ENCODE measurements at regions not wholly inside any gene's neighbourhood (a gene's known extent, or its start where the extent isn't known, plus 50 kb on each side); places are given as distances from the start of the nearest gene placed in this dataset.

DNA sequence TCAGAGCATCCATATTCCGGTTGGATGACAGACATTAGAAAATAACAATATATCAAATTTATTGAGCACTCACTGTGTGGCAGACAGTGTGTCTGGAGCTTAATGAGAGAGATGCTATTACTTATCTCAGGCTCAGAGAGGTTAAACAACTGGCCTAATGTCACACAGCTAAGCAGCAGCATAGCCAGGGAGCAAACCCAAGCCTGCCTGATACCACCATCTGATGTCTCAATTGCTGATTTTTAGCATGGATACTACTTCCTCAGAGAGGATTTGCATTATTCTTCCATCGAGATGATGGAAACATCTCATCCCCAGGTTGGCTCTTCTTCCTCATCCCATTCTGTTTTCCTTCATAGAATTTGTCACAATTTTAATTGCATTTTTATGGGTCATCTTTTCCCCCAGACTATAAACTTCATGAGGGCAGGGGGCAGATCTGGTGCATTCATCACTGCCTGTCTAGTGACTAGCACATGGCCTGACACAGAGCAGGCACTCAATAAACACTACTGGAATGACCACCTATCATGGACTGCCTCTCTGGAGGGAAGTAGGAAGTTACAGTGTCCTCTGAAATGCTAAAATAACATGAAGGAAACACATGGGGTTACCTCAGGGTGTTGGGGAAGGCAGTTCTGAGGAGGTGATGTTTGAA is 344.8 kb upstream of the CCL2 start:
- Histone ChIP-seq H3K4me3 (no peak overlapping the region), H3K4me1 (no peaks in the 10 kb centered on the region), H3K9me3 (no peaks in the 10 kb centered on the region), H3K27ac (no peak overlapping the region), H3K36me3 (no peaks in the 10 kb centered on the region), H3K27me3 (no peaks in the 10 kb centered on the region)
- DNase-seq = no peak
- WGBS, 2 donors (ENCODE audit: low coverage in 1 of 2) = 82 to 86% methylated on average over 2 of the region's 2 CpGs
- TF ChIP-seq, protein P1, sequence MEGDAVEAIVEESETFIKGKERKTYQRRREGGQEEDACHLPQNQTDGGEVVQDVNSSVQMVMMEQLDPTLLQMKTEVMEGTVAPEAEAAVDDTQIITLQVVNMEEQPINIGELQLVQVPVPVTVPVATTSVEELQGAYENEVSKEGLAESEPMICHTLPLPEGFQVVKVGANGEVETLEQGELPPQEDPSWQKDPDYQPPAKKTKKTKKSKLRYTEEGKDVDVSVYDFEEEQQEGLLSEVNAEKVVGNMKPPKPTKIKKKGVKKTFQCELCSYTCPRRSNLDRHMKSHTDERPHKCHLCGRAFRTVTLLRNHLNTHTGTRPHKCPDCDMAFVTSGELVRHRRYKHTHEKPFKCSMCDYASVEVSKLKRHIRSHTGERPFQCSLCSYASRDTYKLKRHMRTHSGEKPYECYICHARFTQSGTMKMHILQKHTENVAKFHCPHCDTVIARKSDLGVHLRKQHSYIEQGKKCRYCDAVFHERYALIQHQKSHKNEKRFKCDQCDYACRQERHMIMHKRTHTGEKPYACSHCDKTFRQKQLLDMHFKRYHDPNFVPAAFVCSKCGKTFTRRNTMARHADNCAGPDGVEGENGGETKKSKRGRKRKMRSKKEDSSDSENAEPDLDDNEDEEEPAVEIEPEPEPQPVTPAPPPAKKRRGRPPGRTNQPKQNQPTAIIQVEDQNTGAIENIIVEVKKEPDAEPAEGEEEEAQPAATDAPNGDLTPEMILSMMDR (IDR thresholded peaks at IDR 0.05) = no peak
- no peak for TF ChIP-seq POLR2A (IDR thresholded peaks at IDR 0.05)
- intact Hi-C loops (cut with DNase I; ENCODE audit: low total_unique reads) (no loop called here), in situ Hi-C loops (cut with MboI; ENCODE audit: low pct_ligation_motif_present in 1 of 4, low pct_unique_long_range_greater_than_20kb in 1 of 4, low sequenced_read_pairs in 3 of 4) (no loop called here)

DNA sequence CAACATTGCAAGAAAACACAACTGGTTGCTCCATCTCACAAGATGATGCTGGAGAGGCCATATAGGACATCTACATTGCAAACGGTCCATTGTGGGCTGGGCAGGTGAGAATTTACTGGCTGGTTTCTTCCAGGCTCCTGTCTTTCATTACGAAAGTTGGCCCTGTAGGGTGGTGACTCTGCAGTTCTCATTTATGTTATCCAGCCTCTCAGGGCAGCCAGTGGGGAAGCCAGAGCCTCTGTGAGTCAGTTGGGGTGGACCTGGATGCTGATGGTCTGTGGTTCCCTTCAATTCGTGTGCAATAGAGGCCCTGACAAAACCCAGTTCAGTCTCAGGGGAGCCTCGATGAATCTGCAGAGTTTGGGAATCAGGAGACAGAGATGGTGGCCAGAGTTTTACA is 341.0 kb upstream of the CCL2 start:
- TF ChIP-seq POLR2AphosphoS5 (IDR thresholded peaks at IDR 0.05) (no peak), EP300 (IDR thresholded peaks at IDR 0.05; ENCODE audit: low read depth) (no peak), POLR2A (IDR thresholded peaks at IDR 0.05) (no peak)
- TF ChIP-seq, protein P1 (IDR thresholded peaks at IDR 0.05) = no peak
- WGBS, 2 donors (ENCODE audit: low coverage in 1 of 2) = 72% methylated on average over 4 of the region's 4 CpGs; no CpG with 5 or more reads in 1 of the 2 donors
- in situ Hi-C loops (cut with MboI; ENCODE audit: low pct_ligation_motif_present in 1 of 4, low pct_unique_long_range_greater_than_20kb in 1 of 4, low sequenced_read_pairs in 3 of 4) = no loop called here
- H3K27ac ChIP-seq = no peak overlapping the region
- H3K4me3 ChIP-seq = no peak overlapping the region
- H3K36me3 ChIP-seq = no peaks in the 10 kb centered on the region
- no peaks in the 10 kb centered on the region for H3K4me1 ChIP-seq
- no peaks in the 10 kb centered on the region for H3K9me3 ChIP-seq
- H3K27me3 ChIP-seq = peaks cover 3% of the 10 kb centered on the region
- intact Hi-C loops (cut with DNase I; ENCODE audit: low total_unique reads) = no loop called here
- DNase-seq = no peak

DNA sequence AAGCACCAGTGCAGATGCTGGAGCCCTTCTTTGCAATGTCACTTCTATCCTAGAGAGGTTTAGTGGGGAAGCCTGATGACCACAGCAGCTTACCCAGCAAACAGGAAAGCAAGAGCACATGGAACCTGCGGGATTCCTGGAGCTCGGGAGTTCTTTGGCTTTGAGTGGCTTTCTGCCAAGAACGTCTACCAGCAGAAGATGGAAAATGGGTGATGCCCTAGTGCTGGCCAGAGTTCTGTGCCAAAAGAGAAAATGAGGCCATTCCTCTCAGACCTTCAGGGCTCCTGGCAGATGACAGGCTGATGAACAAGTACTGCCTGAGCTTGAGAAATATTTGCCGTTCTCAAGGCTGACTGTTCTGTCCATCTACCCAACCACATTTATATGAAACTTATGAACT is 332.1 kb upstream of the CCL2 start:
- intact Hi-C loops (cut with DNase I; ENCODE audit: low total_unique reads) = no loop called here
- H3K27me3 ChIP-seq = peaks cover 11% of the 10 kb centered on the region
- no peak overlapping the region for H3K27ac ChIP-seq
- no peak overlapping the region for H3K4me3 ChIP-seq
- 60 to 72% methylated on average over 1 to 4 of the region's 4 CpGs for WGBS, 2 donors (ENCODE audit: low coverage in 1 of 2)
- H3K4me1 ChIP-seq = no peaks in the 10 kb centered on the region
- H3K36me3 ChIP-seq = no peaks in the 10 kb centered on the region
- TF ChIP-seq POLR2A (IDR thresholded peaks at IDR 0.05) = no peak
- in situ Hi-C loops (cut with MboI; ENCODE audit: low pct_ligation_motif_present in 1 of 4, low pct_unique_long_range_greater_than_20kb in 1 of 4, low sequenced_read_pairs in 3 of 4) = no loop called here
- no peak for DNase-seq
- no peaks in the 10 kb centered on the region for H3K9me3 ChIP-seq

DNA sequence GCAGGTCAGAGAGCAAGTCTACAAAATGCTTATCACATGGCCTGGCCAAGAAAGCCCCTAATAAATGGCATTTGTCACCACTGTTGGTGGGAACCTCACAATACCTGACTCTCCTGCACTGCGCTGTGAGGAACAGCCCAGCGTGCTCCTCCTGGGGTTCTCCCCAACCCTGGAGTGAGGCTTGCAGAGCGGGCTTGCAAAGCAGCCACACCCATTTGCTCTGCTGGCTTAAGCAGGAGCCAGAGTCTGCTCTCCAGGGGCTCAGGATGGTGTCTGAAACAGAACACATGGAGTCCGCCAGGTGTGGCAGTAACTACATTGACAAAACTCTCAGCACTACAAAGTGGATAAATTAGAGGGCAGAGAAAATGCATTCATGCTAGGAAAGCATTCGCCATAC is 331.0 kb upstream of the CCL2 start:
- DNase-seq = no peak
- no peak overlapping the region for H3K27ac ChIP-seq
- TF ChIP-seq POLR2A (IDR thresholded peaks at IDR 0.05) (no peak), POLR2AphosphoS5 (IDR thresholded peaks at IDR 0.05) (no peak), EP300 (IDR thresholded peaks at IDR 0.05; ENCODE audit: low read depth) (no peak)
- TF ChIP-seq, protein P1 (IDR thresholded peaks at IDR 0.05) = no peak
- no peaks in the 10 kb centered on the region for H3K36me3 ChIP-seq
- no peaks in the 10 kb centered on the region for H3K9me3 ChIP-seq
- 78% methylated on average over 5 of the region's 5 CpGs; no CpG with 5 or more reads in 1 of the 2 donors for WGBS, 2 donors (ENCODE audit: low coverage in 1 of 2)
- intact Hi-C loops (cut with DNase I; ENCODE audit: low total_unique reads) = no loop called here
- in situ Hi-C loops (cut with MboI; ENCODE audit: low pct_ligation_motif_present in 1 of 4, low pct_unique_long_range_greater_than_20kb in 1 of 4, low sequenced_read_pairs in 3 of 4) = no loop called here
- H3K4me3 ChIP-seq = no peak overlapping the region
- H3K27me3 ChIP-seq = peaks cover 8% of the 10 kb centered on the region
- H3K4me1 ChIP-seq = no peaks in the 10 kb centered on the region

DNA sequence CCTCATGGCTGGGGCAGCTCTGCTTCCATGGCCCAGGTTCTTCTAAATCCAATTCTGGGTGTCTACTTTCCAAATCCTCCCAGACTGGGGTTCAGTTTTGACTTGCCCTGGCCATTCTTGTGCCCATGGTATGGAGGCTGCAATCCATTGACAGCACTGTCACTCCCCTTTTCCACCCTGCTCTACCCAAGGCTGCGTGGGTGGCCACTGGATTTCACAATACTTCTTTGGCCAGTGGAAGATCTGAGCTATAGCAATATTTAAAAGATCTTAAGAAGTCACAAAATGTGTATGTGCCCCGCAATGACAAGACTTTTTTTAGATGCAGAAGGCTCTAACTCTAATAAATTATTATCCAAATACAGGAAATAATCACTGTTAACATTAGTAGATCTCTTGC is 329.4 kb upstream of the CCL2 start:
- 40 to 72% methylated on average over 1 to 2 of the region's 2 CpGs for WGBS, 2 donors (ENCODE audit: low coverage in 1 of 2)
- H3K9me3 ChIP-seq = no peaks in the 10 kb centered on the region
- H3K27ac ChIP-seq = no peak overlapping the region
- no peaks in the 10 kb centered on the region for H3K36me3 ChIP-seq
- in situ Hi-C loops (cut with MboI; ENCODE audit: low pct_ligation_motif_present in 1 of 4, low pct_unique_long_range_greater_than_20kb in 1 of 4, low sequenced_read_pairs in 3 of 4) = loop anchor here in 2 of 4 donors (25.0 kb wide), 1 partner anchor 212 kb away; no protein-coding TSS in a partner anchor
- no peaks in the 10 kb centered on the region for H3K4me1 ChIP-seq
- intact Hi-C loops (cut with DNase I; ENCODE audit: low total_unique reads) = no loop called here
- TF ChIP-seq, protein P1 (IDR thresholded peaks at IDR 0.05) = no peak
- TF ChIP-seq EP300 (IDR thresholded peaks at IDR 0.05; ENCODE audit: low read depth) (no peak), POLR2A (IDR thresholded peaks at IDR 0.05) (no peak), POLR2AphosphoS5 (IDR thresholded peaks at IDR 0.05) (no peak)
- peaks cover under 1% of the 10 kb centered on the region for H3K27me3 ChIP-seq
- no peak for DNase-seq
- H3K4me3 ChIP-seq = no peak overlapping the region

All from transverse colon (tissue), 4 donors.